ENCODE measurements at regions not wholly inside any gene's neighbourhood (a gene's known extent, or its start where the extent isn't known, plus 50 kb on each side); places are given as distances from the start of the nearest gene placed in this dataset.
A peak's percentile ranks its signal among the peaks of the same experiment; 100 is the strongest.

DNA sequence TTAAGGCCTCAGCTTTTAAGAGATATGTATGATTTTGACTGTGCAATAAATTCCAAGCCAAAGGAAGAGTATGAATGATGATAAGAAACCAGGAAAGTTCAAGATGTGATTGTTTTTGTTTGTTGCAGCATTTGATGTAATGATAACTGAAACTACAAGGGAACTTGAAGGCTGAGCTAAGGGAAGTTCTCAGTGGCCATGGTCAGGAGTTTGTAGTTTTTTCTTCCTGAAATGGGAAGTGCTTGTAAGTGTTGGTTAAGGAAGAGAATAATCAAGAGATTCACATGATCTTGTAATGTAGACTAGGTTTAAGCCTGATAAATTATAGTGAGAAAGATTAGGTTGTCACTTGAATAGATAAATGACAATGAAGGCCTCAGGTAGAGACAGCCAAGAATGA lies 53.4 kb downstream of the PTCHD4 start:
- no peak for DNase-seq (ENCODE audit: low read depth)

DNA sequence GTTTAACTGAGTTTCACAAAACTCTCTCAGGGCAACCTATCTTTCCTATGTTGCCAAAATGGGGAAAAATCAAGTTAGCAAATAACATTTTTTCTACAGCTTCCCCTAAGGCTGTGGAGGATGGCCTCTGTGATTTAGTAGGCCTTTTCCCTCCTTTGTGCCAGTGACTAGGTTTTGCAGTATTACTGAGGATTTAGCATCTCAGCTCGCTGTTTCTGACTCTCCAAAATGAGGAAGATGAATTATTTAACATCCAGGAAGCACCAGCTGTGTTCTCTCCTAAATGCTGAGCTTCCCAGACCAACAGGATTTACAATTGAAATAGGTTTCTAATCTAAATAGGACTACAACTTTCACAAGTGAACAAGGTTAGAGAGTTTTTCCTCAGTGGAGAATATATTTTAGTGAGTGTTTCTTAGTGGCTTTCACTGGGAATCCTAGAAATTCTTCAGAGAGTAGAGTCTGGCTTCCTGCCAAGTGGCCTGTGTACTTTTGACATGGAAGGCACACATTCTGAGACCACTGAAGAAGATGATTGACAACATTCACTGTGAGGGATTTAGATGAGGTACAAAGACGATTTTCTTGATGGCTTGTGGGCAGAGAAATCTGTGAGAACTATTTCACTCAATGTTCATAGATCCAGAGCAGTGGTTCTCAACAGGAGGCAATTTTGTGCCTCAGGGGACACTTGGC lies 62.4 kb downstream of the PTCHD4 start:
- DNase-seq (ENCODE audit: low read depth): no peak

DNA sequence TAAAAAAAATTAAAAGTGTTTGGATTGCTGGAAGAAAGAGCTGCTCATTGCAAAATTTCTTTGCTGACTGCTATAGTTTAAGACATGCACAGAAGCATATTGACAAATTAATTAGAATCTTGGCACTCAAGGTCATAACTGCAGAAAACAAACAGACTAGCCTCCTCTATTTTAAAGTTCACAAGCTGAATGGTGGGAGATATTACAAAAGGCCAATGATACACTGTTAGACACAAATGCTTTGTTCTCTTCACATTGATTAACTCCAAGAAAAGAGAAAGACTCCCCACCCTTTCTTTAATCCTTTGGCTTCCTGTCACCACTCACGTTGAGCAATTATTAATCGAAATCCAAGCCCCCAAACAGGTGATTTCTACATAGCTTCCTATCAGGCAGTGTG lies 69.1 kb downstream of the PTCHD4 start:
- DNase-seq (ENCODE audit: low read depth): no peak

DNA sequence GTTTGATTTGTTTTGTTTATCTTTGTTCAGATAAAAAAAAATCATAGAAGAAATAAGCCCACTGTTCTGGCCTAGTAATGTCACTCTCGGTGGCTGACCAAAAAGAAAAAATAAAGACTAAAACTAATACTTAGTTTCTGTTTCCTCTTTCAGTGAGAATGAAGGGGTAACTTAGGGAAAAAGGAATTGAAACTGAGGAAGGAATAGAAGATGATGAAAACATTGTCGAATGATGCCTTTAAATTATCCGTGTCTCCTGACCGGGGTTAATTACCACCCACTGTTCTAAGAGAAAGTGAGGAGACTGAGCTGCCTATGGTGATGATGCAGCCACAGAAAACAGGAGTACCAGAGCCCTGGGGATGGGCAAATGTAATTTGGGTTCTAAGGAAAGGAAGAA lies 73.1 kb downstream of the PTCHD4 start:
- DNase-seq (ENCODE audit: low read depth): no peak

DNA sequence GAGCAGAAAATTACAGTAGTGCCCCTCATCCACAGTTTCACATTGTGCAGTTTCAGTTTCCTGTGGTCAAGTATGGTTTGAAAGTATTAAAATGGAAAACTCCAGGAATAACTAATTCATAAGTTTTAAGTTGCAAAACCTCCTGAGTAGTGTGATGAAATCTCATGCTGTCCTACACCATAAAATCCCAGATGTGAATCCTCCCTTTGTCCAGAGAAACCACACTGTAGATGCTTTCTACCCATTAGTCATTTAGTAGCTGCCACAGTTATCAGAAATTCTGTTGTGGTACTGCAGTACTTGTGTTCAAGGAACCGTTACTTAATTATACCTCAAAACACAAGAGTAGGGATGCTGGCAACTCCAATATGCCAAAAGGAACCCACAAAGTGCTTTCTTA lies 74.7 kb downstream of the PTCHD4 start:
- DNase-seq (ENCODE audit: low read depth): peak; percentile 80

DNA sequence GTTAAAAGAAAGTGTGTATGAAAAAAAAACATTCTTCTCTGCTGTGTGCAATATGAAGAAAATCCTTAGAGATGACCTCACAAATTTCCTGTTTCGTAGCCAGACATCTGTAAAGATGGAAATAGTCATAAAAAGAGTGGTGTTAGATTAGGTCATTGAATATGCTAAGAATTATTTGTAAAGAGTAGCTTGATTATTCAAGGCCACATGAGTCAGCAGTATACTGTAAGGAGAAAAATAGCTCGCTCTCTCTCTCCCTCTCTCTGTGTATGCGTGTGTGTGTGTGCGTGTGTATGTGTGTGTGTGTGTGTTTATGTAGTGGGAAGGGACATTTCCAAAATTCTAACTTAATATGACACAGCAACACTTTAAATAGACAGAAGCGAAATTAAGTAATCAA lies 78.8 kb downstream of the PTCHD4 start:
- DNase-seq (ENCODE audit: low read depth): peak; percentile 84

DNA sequence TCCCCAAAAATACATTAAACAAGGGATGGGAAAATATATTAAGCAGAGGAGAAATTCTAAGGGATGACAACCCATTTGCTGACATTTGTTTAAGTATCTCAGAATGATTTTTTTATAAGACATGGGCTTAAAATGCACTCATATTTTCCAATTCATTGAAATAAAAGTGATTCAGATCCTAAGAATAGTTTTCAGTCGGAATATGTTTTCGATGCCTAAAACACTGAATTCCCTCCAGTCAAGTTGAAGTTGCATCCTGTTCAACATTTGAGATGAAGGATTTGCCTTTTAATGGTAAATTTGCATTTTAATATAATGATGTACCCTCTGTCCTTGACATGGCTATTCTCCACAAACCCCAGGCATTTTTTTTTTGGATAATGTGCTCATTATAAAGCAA lies 79.3 kb downstream of the PTCHD4 start:
- DNase-seq (ENCODE audit: low read depth): no peak

DNA sequence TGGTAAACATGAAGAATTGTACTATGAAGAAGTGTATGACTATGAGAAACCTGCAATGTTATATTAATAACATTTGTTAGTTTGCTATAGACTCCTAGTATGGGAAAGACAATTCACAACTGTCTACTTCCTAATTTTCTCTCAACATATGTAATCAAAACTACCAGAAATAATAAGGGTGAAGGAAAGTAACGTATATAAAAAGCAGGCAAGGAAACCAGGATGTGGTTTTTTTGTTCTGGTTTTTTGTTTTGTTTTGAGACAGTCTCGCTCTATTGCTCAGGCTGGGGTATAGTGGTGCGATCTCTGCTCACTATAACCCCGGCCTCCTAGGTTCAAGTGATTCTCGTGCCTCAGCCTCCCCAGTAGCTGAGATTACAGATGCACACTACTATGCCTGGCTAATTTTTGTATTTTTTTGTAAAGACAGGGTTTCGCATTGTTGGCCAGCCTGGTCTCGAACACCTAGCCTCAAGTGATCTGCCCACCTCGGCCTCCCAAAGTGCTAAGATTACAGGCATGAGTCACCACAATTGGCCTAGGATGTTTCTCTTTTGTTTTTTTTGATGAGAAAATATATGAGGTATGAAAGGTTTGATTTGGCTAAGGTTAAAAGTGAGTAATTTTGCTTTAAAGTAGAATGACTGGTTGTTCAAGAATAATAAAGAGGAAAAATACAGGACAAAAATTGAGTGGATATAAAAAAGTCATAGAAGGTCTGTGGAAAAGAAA lies 83.1 kb downstream of the PTCHD4 start:
- DNase-seq (ENCODE audit: low read depth): no peak

DNA sequence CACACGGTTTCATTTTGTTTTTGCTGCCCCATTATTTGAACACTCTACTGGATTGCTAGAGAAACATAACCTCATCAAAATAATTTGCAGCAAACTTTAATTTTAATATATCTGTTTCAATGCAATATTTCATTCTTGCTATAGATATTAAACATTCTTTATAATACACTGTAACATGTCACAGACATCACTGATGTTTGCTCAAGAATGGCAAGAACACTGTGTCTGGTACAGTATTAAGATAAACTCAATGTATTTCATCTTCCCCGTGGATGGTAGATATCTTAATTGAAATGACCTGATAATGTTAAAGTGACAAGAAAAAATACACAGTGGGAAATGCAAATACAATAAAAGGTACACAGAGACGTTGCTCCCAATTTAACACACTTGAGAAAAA lies 86.0 kb downstream of the PTCHD4 start:
- DNase-seq (ENCODE audit: low read depth): no peak

DNA sequence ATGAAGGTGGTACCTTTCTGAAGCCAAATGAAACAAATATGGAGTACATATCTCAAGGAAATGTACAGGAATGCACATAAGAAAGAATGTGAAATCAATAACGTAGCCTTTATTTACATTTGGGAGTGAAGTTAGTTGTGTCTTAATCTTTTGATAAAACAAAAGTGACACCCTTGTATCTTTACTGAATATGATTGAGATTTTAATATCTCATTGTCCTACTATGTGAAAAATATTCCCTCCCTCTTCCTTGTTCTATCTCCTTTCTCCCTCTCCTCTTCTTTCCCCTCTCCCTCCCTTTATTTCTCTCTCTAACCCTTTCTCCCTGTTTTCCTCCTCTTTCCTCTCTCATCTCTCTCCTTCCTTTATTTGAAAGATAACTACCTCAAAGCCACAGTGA lies 89.1 kb downstream of the PTCHD4 start:
- no peak for DNase-seq (ENCODE audit: low read depth)

DNA sequence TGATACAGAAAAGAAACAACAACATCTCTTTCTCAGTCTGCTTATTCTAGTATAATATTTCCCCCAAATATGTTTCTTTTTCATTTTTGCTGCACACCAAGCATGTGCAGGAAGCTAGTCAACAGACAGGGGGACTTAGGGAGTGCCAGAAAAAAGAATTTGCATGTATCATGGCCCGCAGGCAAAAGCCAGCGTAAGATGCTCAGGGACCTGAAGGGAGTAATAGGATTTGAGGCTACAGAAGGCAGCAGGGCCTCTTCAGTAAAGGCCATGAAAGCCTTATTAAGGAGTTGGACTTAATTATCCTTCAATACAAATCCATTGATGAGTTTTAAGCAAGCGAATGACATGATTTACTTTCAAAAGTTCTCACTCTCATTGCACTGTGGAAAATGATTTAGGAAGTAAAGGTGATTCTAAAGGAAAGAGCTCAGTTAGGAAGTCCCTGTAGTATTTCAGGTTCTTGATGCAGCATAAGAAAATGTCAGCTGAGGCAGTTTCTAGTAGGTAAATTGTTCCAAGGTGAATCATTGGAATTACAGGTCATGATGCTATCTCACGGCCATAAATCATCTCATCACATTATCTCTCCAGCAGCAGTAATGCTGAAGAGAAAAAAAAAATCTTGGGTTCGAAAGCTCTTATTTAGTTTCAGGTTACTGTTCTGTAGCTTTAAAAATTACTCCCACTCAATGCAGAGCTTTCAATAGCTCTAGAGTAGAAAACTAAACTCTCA lies 94.8 kb downstream of the PTCHD4 start:
- DNase-seq (ENCODE audit: low read depth): no peak

DNA sequence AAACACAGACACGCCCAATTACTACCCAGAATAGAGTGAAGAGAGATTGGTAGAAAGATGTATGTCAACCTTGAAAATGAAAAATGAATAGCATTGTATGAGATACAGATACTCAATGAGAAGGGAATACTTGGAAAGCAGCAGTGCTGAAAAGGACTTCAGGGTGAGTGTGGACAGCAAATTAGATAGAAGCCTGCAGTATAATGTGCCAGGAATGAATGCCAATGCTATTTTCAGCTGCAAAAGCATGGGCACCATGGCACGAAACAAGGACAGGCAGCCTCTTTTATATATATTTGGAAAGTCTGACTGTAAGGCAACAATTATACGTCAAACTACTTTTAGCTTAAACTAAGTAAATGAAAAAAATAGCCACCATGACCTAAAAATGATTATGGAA lies 118.2 kb downstream of the PTCHD4 start:
- DNase-seq (ENCODE audit: low read depth): no peak

DNA sequence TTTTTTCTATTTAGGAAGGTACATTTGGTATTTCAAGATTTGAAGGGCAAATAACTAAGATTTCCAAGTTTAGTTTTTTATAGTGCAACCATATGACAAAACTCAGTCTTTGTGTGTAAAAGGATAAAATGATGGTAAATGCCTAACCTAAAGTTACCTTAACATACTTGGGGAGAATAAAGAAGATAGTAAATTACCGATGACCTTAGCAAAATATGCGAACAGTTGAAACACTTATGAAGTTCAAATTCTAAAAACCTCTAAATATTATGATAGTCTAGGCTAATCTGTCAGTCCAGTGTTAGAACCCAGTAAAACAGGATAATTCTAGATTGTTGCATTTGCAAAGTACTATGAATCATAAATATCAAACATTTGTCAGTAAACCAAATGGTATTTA lies 127.5 kb downstream of the PTCHD4 start:
- no peak for DNase-seq (ENCODE audit: low read depth)

DNA sequence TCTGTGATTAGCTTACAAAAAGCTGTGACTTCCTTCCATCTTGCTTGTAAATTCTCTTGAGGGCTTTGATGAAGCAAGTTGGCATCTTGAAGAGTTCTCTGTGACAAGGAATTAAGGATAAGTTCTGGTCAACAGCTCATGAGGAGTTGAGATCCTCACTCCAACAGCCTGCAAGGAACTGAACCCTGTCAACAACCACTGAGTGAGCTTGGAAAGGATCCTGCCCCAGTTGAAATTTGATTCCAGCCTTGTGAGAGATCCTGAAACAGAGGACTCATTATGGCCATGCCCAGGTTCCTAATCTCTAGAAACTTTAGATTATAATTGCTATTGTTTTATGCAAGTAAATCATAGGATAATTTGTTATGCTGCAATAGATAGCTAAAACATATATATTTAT lies 133.7 kb downstream of the PTCHD4 start:
- DNase-seq (ENCODE audit: low read depth): no peak

DNA sequence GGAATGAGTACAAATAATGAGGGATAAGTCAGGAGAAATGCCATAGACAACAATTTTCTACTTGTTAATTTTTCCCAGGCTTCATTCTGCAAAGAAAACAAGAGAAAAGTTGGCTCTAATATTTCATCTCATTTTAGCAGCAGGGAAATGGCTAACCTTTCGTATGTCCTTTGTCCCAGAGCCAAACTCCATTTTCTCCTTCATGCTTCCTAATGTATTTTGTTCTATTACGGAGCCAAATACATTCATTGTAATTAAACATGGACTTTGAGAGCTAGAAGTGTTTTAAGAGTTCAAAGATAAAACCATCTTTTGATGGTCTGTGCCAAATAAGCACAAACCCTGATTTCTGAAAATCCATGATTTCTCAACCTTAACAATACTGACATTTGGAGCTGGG lies 136.9 kb downstream of the PTCHD4 start:
- DNase-seq (ENCODE audit: low read depth): no peak

DNA sequence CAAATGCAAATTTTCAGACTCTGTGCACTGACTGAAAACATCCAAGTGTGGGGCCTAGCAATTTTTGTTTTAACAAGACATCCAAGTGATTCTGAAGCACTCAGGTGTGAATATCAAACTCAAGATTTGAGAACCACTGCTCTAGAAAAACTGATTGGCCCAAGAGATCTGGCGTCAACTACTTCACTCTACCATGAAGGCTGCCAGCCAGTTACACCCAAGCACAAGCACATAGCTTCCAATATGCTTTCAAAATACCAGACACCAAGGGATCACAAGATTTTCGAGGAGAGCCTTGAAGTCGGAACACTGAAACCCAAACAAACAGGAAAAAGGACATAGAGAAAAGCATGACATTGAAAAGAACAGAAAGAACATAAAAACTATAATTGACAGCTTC lies 140.2 kb downstream of the PTCHD4 start:
- DNase-seq (ENCODE audit: low read depth): no peak

DNA sequence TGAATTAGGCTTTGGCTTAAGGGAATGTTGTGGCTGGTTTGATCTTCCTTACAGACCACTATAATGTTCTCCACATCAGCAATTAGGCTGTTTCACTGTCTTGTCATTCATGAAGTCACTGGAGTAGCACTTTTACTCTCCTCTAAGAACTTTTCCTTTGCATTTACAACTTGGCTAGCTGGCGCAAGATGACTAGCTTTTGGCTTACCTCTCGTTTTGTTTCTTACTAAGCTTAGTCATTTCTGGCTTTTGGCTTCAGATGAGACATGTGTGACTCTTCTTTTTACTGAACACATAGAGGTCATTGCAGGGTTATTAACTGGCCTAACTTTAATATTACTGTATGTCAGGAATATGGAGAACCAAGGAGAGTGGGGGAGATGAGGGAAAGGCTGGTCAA lies 143.2 kb downstream of the PTCHD4 start:
- no peak for DNase-seq (ENCODE audit: low read depth)

DNA sequence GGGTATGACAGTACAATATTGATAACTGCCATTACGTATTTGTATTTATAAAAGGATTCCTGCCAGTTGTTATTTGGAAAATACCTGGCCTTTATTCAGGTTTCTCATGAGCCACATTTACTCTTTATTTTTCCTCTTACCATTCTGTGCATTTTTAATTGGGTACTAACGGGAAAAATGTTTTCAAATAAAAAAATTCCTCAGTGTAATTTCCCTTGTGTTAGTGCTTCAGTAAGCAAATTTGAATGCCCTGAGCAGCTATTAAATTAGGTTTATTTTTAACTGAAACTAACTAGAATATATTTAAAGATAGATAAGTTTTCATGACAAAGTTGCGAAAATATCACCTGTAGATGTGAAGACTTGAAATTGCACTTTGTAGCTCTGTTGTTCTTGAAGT lies 146.0 kb downstream of the PTCHD4 start:
- no peak for DNase-seq (ENCODE audit: low read depth)

DNA sequence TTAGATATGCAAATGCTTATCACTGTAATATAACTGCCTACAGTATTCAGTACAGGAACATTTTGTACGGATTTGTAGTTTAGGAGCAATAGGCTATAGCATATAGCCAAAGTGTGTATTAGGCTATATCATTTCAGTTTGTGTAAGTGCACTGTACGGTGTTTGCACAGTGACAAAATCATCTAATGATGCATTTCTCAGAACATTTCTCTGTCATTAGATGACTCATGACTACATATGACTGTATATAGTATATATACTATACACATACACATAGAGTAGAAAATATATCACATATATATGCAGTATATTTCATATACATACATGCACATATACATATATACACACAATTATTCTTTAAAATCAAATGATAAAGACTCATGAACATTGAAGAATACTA lies 158.4 kb downstream of the PTCHD4 start:
- DNase-seq (ENCODE audit: low read depth): no peak

DNA sequence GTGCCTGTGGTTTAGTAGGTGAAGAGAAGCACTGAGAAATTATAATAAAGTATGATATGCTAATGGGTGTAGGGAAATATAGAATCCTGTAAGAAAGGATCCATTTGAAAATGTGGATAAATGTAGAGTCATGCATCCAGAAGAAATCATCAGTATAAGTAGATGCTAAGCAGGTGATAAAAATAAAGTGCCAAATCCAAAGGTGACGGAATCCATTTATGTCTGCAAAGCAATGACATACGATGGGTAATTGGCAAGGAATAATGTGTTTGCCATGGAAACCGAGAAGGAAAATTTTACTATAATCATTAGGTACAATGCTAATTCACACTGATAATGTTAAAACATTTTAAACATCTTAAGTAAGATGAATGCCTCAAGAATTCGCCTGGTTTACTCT lies 163.0 kb downstream of the OPN5 start:
- no peak for DNase-seq (ENCODE audit: low read depth)

DNA sequence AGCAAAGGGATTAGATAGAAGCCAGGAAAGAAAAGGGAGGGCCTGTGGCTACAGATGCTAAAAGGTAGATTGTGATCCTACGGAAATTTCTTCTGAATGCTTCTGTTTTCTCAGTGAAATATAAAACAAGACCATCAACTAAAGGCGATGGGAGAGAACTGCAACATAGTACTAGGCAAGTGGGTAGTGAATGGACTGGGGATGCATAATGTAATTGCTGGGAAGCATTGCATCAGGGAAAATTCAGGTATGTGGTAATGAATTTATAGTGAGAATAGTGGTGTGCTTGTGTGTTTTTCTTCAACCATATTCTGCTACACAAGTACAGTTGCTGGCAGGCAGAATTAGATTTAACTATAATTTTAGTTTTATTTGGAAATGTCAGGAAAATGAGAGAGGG lies 156.6 kb downstream of the OPN5 start:
- no peak for DNase-seq (ENCODE audit: low read depth)

DNA sequence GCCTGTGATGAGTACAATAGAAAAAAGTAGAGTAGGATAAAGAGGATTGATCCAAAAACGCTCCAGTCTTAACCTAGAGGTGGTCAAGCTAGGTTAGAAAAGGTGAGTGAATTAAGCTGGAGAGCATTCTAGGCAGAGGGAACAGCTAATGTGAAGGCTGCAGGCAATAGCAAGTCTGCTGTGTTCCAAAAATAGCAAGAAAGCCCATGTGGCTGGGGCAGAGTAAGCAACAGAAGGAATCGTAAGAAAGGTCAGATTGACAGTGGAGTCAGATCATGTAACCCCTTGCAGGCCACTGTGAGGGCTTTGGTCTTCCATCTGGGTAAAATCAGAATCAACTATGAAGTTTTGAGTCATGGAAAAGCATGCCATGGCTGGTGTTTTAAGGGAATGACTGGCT lies 155.0 kb downstream of the OPN5 start:
- no peak for DNase-seq (ENCODE audit: low read depth)

DNA sequence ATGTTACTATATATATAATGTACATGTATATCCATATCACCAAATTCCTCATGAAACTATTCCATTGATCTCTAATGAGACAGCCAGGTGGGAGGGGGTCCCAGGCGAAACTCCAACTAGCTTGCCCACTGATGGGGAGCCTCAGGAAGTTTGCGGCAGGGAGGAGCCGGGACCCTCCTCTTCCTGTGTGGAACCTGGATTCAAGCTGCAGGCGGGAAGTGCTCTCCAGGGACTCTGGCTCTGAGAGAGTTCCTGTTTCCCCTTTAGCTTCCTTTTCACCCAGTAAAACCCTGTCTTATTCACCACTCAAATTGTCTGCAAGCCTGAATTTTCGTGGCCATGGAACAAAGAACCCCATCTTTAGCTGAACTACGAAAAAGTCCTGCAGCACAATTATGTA lies 152.2 kb downstream of the OPN5 start:
- no peak for DNase-seq (ENCODE audit: low read depth)

All from non-pigmented ciliary epithelial cell (primary cell).